ENCODE measurements at regions not wholly inside any gene's neighbourhood (a gene's known extent, or its start where the extent isn't known, plus 50 kb on each side); places are given as distances from the start of the nearest gene placed in this dataset.

- 86 to 91% (median 89%) methylated on average over 3 of the region's 3 CpGs for WGBS, 4 donors
- Histone ChIP-seq H3K36me3 (replicated peaks in 1 of 2) (no peaks in the 10 kb centered on the region), H3K27me3 (no peaks in the 10 kb centered on the region), H3K9me3 (replicated peaks in 1 of 3) (no peaks in the 10 kb centered on the region), H3K4me1 (replicated peaks in 1 of 2) (no peaks in the 10 kb centered on the region), H3K27ac (no peak overlapping the region), H3K4me3 (no peak overlapping the region)
- TF ChIP-seq CTCF (IDR thresholded peaks at IDR 0.05) (no peak), POLR2A (IDR thresholded peaks at IDR 0.05) (no peak)
- intact Hi-C loops (cut with DNase I), result no loop called here
- no peak for DNase-seq
These were observed 67.3 kb upstream of the ANO6 start for GRCh38 chr12:45148619-45149018.

- WGBS, 4 donors, result 88 to 100% (median 94%) methylated on average over 1 of the region's 1 CpG
- Histone ChIP-seq H3K4me1 (replicated peaks in 1 of 2) (no peaks in the 10 kb centered on the region), H3K27ac (no peak overlapping the region), H3K4me3 (no peak overlapping the region), H3K9me3 (replicated peaks in 1 of 3) (no peaks in the 10 kb centered on the region), H3K27me3 (no peaks in the 10 kb centered on the region), H3K36me3 (replicated peaks in 1 of 2) (no peaks in the 10 kb centered on the region)
- no peak for DNase-seq
- no peak for TF ChIP-seq CTCF (IDR thresholded peaks at IDR 0.05)
- no peak for TF ChIP-seq POLR2A (IDR thresholded peaks at IDR 0.05)
- intact Hi-C loops (cut with DNase I), result no loop called here
These were observed 50.6 kb upstream of the ANO6 start for GRCh38 chr12:45165284-45165683.

DNA sequence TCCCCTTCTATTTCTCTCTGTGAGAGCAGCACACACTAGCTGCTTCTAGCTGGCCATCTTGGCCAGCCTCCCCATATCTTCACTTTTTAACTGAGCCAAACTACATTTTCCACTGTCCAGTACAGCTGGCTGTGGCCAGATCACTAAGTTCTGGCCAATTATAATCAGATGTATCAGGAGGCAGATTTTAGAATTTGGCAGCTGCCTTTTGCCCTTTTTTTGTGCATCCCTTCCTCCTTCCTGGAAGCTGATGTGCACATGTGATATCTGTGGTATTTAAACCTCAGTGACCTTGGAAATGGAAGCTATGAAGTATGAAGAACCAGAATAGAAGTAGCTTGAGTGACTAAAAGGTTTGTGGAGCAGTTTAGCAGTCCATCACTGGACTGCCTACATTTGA, 49.8 kb upstream of the ANO6 start:
- no peak for TF ChIP-seq CTCF (IDR thresholded peaks at IDR 0.05)
- TF ChIP-seq POLR2A (IDR thresholded peaks at IDR 0.05), result no peak

More for the DNA sequence above, 49.8 kb upstream of the ANO6 start:
- Histone ChIP-seq H3K4me3 (no peak overlapping the region), H3K9me3 (replicated peaks in 1 of 3) (no peaks in the 10 kb centered on the region), H3K36me3 (replicated peaks in 1 of 2) (no peaks in the 10 kb centered on the region), H3K27me3 (no peaks in the 10 kb centered on the region), H3K4me1 (replicated peaks in 1 of 2) (no peaks in the 10 kb centered on the region), H3K27ac (no peak overlapping the region)
- intact Hi-C loops (cut with DNase I), result no loop called here
- DNase-seq, result peak in 1 of 7 donors; percentile 21

Small RNAs in the stretch of these regions (small RNA-seq; reads per million reads assigned to genes)
- 0 reads per million in 2 donors for gene RNA5SP361

Measured in adrenal gland (tissue), 9 donors.